GM21737 (cell line): ENCODE measurements at regions not wholly inside any gene's neighbourhood (a gene's known extent, or its start where the extent isn't known, plus 50 kb on each side); places are given as distances from the start of the nearest gene placed in this dataset.
"Not testable (repeated sequence)": the region's sequence is repeated elsewhere in the genome, so short reads cannot be mapped to it uniquely, and the experiment has no call there.

Experiments used
- ATAC-seq: cut with Tn5 transposase; IDR thresholded peaks from one replicate; pipeline ENCODE4 v1.9.1; 2021; ENCODE audit warnings: mild to moderate bottlenecking, moderate library complexity; ENCODE audit not compliant: unreplicated experiment

DNA sequence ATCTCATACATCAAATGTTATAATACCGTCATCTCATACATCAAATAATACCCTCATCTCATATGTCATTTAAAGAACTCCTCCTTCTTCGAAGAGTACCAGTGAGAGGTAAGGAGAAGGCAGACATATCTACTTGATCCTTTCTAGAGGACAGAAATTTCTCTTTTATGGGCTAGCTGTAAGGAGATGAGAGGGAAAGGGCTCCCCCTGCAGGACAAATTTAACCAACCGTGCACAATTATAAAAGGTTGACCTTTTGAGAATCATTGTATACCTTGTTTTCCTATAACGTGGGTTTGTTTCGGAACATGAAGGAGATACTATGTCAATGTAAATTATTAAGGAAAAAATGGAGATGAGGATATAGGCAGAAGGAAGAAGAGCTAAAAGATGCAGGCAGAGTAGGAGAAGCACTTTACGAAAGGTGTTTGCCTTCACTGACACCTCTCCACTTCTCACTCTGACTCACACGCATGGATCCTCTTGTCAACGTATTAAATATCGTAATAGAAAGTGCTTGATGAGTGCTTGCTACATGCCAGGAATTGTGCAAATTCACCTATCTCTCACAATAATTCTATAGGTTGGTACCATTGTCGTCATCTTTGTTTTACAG lies 465.9 kb upstream of the ERCC4 start:
- ATAC-seq = no peak

DNA sequence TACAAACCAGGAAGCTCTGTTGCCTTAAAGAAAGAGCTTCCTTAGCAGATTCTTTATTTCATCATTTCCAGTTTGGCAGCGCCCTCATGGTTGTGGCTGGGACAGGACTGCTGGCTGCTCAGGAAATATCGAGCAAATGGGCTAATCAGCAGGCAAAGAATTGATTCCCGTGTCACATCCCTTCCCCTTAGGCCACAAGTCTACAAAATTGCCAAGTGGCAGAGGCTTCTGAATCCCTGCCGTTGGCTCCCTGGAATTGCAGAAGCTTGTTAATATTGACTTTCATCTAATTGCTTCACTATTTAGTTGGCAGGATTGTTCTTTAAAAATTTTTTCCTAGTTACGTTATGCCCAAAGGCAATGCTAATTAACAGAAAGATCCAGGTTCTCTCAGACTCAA lies 456.3 kb upstream of the ERCC4 start:
- ATAC-seq = no peak

- ATAC-seq = no peak
These were observed 448.9 kb upstream of the ERCC4 start for GRCh38 chr16:13471036-13471435.

DNA sequence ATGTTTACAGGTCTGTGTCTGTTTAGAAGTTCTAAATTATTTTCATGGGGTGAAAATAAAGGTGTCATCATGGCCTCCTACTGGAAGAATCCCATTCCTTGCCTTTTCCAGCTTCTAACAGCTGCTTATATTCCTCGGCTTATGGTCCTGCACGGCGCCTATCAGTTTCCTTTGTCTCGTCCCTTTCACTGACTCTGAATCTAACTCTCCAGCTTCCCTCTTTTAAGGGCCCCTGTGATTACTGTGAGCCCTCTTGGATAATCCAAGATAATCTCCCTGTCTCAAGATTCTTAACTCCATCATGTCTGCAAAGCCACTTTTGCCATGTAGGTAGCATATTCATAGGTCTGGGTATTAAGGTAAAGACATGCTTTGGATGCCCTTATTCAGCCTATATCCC lies 441.0 kb upstream of the ERCC4 start:
- no peak for ATAC-seq

GRCh38 chr16:13479549-13479948 lies 440.4 kb upstream of the ERCC4 start:
- no peak for ATAC-seq

DNA sequence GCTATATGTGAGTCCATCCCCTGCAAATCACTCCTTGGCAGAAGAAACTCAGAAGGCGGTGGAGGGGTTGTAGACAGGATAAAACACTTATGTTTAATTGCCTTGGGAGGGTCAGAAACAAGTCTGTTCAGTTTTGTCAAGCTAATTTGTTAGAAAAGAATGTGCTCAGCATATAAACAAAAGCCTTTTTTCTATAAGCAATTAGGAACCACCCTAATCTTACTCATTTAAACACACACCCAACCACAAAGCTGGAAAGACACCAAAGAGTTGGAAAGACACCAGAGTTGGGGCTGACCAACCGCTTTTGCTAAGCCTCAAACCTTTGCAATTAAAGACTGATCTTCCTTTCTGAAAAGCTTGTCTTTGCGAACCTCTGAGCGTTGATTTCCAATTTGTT lies 439.2 kb upstream of the ERCC4 start:
- ATAC-seq = no peak

DNA sequence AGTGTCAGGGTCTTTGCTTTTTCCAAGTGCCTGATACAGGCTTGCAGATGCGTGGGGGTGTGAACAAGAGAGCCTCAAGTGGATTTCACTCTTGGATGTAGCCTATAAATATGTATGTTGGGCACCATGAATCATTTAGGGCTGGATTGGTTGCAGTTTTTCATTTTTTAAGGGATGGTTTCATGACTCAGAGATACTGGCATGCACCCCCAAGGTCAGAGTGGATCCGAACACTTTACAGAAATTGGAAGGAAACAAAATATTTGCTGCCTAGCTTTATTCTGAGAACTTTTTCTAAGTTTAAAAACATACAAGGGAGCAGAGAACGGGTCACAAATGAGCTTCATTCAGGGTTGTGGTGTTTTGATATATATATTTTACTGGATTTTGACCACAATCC lies 436.8 kb upstream of the ERCC4 start:
- no peak for ATAC-seq

GRCh38 chr16:13489416-13489815 lies 430.5 kb upstream of the ERCC4 start:
- ATAC-seq = not testable (repeated sequence)

DNA sequence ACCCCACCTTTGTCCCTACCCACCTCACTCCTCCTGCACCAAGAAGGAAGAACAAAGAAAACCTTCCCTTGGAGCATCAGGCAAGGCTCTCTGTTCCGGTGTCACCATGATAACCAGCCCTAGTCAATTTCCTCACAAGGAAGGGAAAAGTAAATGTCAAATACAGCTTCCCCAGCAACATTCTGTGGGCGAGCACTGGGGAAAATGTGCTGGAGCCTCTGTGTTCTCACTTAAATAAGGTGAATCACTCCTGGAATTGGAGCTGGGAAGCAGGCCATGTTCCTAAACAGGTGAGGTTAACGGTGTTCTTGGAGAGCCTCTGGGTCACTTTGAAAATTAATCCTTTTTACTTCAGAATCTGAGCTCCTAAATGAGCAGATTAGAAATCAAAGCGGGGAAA lies 427.9 kb upstream of the ERCC4 start:
- no peak for ATAC-seq

DNA sequence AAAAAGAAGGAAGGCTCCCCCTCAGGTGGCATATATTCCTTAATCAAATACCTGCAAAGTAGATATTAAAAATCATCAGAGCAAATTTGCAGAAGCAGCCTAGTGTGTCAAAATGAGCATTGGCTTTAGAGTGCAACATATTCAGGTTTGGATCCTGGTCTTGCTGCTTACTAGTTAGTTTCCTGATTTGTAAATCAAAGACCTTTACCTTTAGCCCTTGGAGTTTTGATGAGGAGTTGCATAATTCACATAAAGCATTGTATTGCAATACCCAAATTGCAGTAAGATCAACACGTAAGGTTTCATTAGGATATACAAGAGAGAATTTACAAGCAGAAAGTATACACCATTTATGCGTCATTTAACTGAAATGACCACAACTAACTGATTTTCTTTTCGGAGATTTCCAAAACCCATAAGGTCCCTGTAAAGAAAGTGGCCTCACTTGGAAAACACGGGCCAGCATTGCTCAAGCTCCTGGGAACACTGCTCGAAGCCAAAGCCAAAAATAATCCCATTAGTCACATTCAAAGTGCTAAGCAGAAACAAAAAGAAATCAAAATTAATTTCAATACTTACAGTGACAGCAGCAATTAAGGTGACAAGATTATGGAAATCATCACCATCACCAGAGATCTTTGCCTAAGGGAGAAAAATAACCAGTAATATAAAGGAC lies 415.9 kb upstream of the ERCC4 start:
- ATAC-seq = no peak

GRCh38 chr16:13507530-13507929 lies 412.4 kb upstream of the ERCC4 start:
- ATAC-seq = no peak

- no peak for ATAC-seq
These were observed 409.4 kb upstream of the ERCC4 start for GRCh38 chr16:13510425-13511151.

DNA sequence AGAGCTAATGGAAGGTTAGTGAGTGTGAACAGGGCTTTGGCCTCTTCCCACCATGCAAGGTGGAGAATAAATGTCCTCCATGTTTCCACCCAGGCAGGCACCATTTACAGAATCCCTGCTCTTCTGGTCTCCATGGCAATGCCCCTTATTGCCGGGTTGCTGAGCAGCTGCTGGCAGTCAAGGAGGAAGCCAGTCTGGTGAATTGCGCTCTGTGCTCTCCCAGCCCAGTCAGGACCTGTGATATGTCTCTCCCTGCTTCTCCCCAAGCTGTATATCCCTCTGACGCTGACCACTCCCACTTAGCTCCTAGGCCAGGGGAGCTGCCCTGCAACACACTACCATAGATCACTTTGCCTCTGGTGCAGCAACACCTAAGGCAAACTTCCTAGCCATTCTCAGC lies 402.1 kb upstream of the ERCC4 start:
- no peak for ATAC-seq

DNA sequence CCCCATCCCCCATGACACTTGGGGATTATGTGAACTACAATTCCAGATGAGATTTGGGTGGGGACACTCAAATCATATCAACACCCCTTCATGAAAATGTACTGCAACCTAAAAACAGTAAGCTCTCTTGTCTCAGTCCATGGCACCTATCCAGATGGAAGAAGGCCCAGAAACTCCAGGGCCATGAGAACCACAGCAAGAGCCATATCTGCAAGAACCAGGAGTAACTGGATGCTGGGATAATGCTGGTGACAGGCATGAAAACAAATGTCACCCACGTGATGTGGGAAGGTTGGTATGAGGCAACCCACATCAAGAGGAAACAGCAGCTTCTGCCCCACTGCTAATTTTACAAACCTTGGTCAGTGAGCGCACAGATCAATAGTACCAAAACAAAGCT lies 400.1 kb upstream of the ERCC4 start:
- no peak for ATAC-seq

- ATAC-seq = no peak
These were observed 398.6 kb upstream of the ERCC4 start for GRCh38 chr16:13521356-13521755.

DNA sequence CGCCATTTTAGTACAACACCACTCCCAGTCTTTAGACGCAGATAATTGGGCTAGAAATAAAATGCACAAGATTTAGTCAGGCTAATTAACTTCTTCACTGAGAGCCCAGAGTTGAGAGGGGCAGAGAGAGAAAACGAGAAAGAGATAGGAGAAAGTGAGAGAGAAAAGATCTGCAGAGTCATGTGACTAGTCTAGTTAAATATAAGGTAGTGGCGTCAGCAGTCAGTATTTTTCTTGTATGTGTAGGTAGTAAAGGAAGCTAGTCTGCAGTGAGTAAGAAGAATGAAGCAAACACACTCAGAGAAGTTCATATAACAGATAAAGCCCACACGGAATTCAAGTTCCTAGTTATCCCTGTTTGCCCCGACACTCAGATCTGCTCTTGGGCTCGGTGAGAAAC lies 392.6 kb upstream of the ERCC4 start:
- no peak for ATAC-seq

- ATAC-seq = no peak
These were observed 391.3 kb upstream of the ERCC4 start for GRCh38 chr16:13528691-13529090.

DNA sequence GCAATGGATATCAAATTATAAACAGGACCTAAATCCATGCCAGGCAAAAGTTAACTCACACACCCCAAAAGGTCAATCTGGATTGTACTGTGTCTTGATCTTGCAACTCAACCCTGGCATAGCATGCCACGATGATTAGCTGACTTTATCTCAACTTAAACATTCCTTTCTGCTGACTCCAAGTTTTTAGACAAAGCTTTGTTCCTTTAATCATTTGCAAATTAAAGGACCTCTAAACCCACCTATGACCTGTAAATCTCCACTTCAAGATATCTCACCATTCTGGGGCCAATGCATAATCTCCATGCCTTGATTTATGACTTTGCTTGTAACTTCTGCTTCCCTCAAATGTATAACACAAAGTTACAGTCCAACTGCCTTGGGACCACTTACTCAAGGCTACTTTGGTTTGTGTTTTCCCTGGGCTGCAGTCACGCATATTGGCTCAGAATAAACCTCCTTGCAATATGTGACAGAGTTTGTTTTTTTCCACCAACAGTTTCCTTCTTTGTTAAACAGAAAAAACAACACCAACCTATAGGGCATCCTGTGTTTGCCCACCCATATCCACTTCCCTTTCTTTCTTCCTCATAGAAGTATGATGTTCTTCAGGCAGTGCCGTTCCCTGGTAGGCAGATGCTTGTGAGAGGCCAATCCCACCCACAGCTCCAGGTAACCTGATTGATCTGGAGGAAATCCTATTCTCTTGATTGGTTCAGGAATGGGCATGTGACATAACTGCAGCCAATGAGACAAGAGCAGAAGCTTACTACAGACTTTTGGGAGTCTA lies 390.6 kb upstream of the ERCC4 start:
- ATAC-seq = no peak

- no peak for ATAC-seq
These were observed 379.2 kb upstream of the ERCC4 start for GRCh38 chr16:13540771-13541170.

DNA sequence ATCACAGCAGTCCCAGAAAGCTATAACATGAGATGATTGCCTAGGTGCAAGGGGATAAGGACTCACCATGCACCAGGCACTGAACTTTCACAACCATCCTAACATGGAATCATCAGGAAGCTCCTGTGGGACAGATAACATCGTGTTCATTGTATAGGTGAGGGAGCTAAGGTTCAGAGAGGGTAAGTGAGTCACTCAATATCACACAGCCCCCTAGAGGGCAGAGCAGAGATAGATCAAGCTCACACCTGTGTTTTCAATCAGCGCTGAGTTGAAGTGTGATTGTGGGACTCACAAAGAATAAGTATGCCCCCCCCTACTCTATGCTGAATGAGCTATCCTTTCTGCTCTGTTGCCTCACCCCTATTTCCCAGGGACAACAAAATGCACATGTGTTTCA lies 377.7 kb upstream of the ERCC4 start:
- no peak for ATAC-seq

DNA sequence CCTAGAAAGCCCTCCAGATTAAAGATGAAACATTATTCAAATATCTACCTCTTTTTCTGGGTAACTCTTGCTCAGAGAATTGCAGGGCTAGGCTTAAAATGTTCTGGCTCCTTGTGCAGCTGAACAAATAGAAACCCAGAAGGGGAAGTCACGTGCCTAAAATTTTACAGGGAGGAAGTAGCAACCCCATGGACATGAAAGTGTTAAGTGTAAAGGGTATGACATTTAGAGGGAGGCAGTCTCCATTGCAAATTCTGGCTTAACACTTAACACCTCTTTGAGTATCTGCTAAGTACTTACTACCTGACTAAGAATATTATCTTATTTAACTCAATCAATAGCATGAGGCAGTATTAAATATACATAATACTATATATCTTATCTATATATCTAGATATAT lies 376.1 kb upstream of the ERCC4 start:
- no peak for ATAC-seq

- no peak for ATAC-seq
These were observed 374.7 kb upstream of the ERCC4 start for GRCh38 chr16:13545271-13545670.
